ENCODE measurements at regions not wholly inside any gene's neighbourhood (a gene's known extent, or its start where the extent isn't known, plus 50 kb on each side); places are given as distances from the start of the nearest gene placed in this dataset.

DNA sequence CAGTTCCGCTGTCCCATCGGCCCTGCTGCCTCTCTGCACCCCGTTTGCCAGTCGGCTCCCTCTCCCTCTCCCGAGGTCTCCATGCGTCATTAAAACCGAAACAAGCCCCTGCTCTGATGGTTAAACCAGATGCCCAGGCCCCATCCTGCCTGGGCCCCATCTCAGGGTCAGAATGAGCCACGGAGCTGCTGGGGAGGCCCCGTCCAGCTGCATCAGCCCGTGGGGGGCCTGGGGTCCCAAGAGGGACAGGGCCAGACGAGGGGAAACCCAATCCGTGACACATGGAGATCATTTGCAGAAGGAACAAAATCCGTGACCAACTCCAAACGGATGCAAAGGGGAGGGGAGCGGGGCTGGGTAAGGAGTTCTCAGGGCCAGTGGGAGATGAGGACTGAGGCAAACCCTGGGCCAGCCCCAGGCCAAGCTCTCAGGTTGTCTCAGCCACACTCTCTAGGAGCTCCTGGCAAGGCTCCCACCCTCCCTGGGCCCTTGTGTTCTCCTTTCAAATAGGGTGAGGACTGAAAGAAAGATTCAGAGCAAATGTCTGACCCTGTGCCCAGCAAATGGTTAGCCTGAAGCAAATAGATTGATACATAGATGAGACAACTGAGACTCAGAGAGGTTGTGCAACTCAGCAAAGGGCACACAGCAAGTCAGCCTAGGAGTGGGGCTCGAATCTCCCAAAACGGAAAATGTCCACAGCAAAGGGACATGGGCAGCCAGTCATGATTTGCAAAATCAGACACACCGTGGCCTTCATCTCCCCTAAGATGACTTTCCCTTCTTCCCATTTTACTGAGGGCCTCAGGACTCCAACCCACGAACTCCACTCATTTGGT lies 162.1 kb downstream of the MN1 start:
- TF ChIP-seq POLR2A (IDR thresholded peaks at IDR 0.05) = no peak
- TF ChIP-seq, protein P1, sequence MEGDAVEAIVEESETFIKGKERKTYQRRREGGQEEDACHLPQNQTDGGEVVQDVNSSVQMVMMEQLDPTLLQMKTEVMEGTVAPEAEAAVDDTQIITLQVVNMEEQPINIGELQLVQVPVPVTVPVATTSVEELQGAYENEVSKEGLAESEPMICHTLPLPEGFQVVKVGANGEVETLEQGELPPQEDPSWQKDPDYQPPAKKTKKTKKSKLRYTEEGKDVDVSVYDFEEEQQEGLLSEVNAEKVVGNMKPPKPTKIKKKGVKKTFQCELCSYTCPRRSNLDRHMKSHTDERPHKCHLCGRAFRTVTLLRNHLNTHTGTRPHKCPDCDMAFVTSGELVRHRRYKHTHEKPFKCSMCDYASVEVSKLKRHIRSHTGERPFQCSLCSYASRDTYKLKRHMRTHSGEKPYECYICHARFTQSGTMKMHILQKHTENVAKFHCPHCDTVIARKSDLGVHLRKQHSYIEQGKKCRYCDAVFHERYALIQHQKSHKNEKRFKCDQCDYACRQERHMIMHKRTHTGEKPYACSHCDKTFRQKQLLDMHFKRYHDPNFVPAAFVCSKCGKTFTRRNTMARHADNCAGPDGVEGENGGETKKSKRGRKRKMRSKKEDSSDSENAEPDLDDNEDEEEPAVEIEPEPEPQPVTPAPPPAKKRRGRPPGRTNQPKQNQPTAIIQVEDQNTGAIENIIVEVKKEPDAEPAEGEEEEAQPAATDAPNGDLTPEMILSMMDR (IDR thresholded peaks at IDR 0.05) = no peak
- no peak for TF ChIP-seq POLR2AphosphoS5 (IDR thresholded peaks at IDR 0.05)
- no peak for TF ChIP-seq EP300 (IDR thresholded peaks at IDR 0.05)

Measured in suprapubic skin (tissue), 4 donors.